ENCODE measurements at regions not wholly inside any gene's neighbourhood (a gene's known extent, or its start where the extent isn't known, plus 50 kb on each side); places are given as distances from the start of the nearest gene placed in this dataset.

GRCh38 chr16:60739737-60740683 lies 1296.2 kb downstream of the CDH8 start:
- no peak for DNase-seq (ENCODE audit: low read depth in 1 of 2, low spot score in 2 of 2)
- Histone ChIP-seq H3K36me3 (no peaks in the 10 kb centered on the region), H3K27ac (no peak overlapping the region), H3K27me3 (replicated peaks) (no peaks in the 10 kb centered on the region), H3K9me3 (replicated peaks) (no peaks in the 10 kb centered on the region; the same call in 1 of the 2 replicates), H3K4me3 (no peak overlapping the region), H3K4me1 (replicated peaks) (no peaks in the 10 kb centered on the region)

- H3K9me3 ChIP-seq (replicated peaks) = no peaks in the 10 kb centered on the region; the same call in none of the 2 replicates
- no peaks in the 10 kb centered on the region for H3K27me3 ChIP-seq (replicated peaks)
- H3K27ac ChIP-seq = no peak overlapping the region
- no peak for DNase-seq (ENCODE audit: low read depth in 1 of 2, low spot score in 2 of 2)
- H3K4me3 ChIP-seq = no peak overlapping the region
- no peaks in the 10 kb centered on the region for H3K36me3 ChIP-seq
- H3K4me1 ChIP-seq (replicated peaks) = no peaks in the 10 kb centered on the region
Observed at GRCh38 chr16:60731329-60732050, 1304.7 kb downstream of the CDH8 start.

DNA sequence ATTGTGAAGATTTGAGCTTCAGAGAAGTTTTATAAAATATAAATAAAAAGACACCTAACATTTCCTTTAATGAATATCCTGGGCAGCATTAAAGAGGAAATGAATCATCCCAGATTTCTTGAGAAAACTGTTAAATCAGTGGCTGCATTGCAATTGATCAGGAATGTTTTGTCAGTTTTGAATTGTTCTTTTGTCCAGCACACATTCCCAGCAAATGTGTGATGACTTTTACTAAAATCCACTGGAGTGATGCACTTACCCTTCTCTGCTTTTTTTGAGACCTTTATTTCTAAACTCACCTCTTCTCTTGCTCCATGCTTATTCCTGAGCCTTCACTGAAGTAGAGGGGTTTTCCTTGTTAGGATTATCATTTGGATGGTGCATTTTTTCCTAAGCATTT lies 1307.2 kb downstream of the CDH8 start:
- no peak overlapping the region for H3K4me3 ChIP-seq
- no peak for DNase-seq (ENCODE audit: low read depth in 1 of 2, low spot score in 2 of 2)
- H3K4me1 ChIP-seq (replicated peaks) = no peaks in the 10 kb centered on the region
- no peaks in the 10 kb centered on the region for H3K27me3 ChIP-seq (replicated peaks)
- H3K36me3 ChIP-seq = no peaks in the 10 kb centered on the region
- H3K9me3 ChIP-seq (replicated peaks) = no peaks in the 10 kb centered on the region; the same call in 1 of the 2 replicates
- no peak overlapping the region for H3K27ac ChIP-seq

DNA sequence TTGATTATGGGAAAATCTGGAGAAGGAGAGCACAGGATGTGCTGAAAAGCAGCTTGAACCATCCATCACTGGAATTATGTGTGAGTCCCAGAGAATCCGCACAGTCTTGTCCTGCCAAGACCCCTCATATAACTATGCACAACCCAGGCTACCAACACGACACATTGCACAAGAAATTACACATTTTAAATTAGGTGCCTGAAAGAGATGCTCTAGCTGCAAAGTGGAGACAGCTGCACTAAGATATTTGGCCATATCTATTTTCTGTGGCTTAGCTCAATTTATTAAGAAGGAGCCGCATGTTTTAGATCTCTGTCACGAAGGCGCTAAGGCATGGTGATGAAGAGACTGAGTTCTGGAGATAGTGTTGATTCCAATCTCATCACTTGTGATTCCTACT lies 1308.4 kb downstream of the CDH8 start:
- H3K27me3 ChIP-seq (replicated peaks) = no peaks in the 10 kb centered on the region
- DNase-seq (ENCODE audit: low read depth in 1 of 2, low spot score in 2 of 2) = no peak
- H3K4me3 ChIP-seq = no peak overlapping the region
- H3K9me3 ChIP-seq (replicated peaks) = no peaks in the 10 kb centered on the region; the same call in 1 of the 2 replicates
- H3K36me3 ChIP-seq = no peaks in the 10 kb centered on the region
- no peak overlapping the region for H3K27ac ChIP-seq
- no peaks in the 10 kb centered on the region for H3K4me1 ChIP-seq (replicated peaks)

GRCh38 chr16:60720060-60720459 lies 1316.2 kb downstream of the CDH8 start:
- Histone ChIP-seq H3K9me3 (replicated peaks) (no peaks in the 10 kb centered on the region; the same call in 1 of the 2 replicates), H3K4me3 (no peak overlapping the region), H3K27ac (no peak overlapping the region), H3K4me1 (replicated peaks) (no peaks in the 10 kb centered on the region), H3K27me3 (replicated peaks) (no peaks in the 10 kb centered on the region), H3K36me3 (no peaks in the 10 kb centered on the region)
- no peak for DNase-seq (ENCODE audit: low read depth in 1 of 2, low spot score in 2 of 2)

DNA sequence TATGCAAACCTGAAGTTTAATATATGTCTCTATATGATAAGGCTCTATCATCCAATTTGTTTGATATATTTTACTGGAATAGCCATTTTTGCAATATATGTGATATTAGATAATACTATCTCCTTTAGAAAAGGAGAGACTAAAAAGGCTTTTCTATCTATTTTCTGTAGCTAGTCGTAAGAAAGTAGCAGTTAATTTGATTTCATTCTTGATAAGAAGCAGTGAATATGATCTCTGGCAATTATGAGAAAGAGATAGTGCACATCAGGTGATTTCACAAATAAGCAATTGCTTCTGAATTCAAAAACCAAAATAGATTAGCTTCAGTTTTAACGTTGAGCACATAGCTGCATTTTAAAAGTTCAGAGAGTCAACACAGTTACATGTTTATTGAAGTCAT lies 1318.4 kb downstream of the CDH8 start:
- DNase-seq (ENCODE audit: low read depth in 1 of 2, low spot score in 2 of 2) = no peak
- no peak overlapping the region for H3K27ac ChIP-seq
- H3K36me3 ChIP-seq = no peaks in the 10 kb centered on the region
- no peaks in the 10 kb centered on the region for H3K27me3 ChIP-seq (replicated peaks)
- no peaks in the 10 kb centered on the region; the same call in 1 of the 2 replicates for H3K9me3 ChIP-seq (replicated peaks)
- no peak overlapping the region for H3K4me3 ChIP-seq
- no peaks in the 10 kb centered on the region for H3K4me1 ChIP-seq (replicated peaks)

- Histone ChIP-seq H3K27ac (no peak overlapping the region), H3K27me3 (replicated peaks) (no peaks in the 10 kb centered on the region), H3K9me3 (replicated peaks) (no peaks in the 10 kb centered on the region), H3K36me3 (no peaks in the 10 kb centered on the region), H3K4me3 (no peak overlapping the region), H3K4me1 (replicated peaks) (no peaks in the 10 kb centered on the region)
- no peak for DNase-seq (ENCODE audit: low read depth in 1 of 2, low spot score in 2 of 2)
Observed at GRCh38 chr16:60712144-60712543, 1324.1 kb downstream of the CDH8 start.

GRCh38 chr16:60704726-60705125 lies 1331.5 kb downstream of the CDH8 start:
- Histone ChIP-seq H3K27me3 (replicated peaks) (no peaks in the 10 kb centered on the region), H3K9me3 (replicated peaks) (no peaks in the 10 kb centered on the region), H3K4me3 (no peak overlapping the region), H3K27ac (no peak overlapping the region), H3K4me1 (replicated peaks) (no peaks in the 10 kb centered on the region), H3K36me3 (no peaks in the 10 kb centered on the region)
- no peak for DNase-seq (ENCODE audit: low read depth in 1 of 2, low spot score in 2 of 2)

- Histone ChIP-seq H3K27me3 (replicated peaks) (no peaks in the 10 kb centered on the region), H3K9me3 (replicated peaks) (no peaks in the 10 kb centered on the region), H3K4me3 (no peak overlapping the region), H3K4me1 (replicated peaks) (no peaks in the 10 kb centered on the region), H3K36me3 (no peaks in the 10 kb centered on the region), H3K27ac (no peak overlapping the region)
- DNase-seq (ENCODE audit: low read depth in 1 of 2, low spot score in 2 of 2) = no peak
Observed at GRCh38 chr16:60703096-60703495, 1333.1 kb downstream of the CDH8 start.

- Histone ChIP-seq H3K9me3 (replicated peaks) (0 out of 2 replicates have a peak, but pooled peaks cover 3% of the 10 kb centered on the region), H3K36me3 (no peaks in the 10 kb centered on the region), H3K4me1 (replicated peaks) (no peaks in the 10 kb centered on the region), H3K4me3 (no peak overlapping the region), H3K27me3 (replicated peaks) (no peaks in the 10 kb centered on the region), H3K27ac (no peak overlapping the region)
- no peak for DNase-seq (ENCODE audit: low read depth in 1 of 2, low spot score in 2 of 2)
Observed at GRCh38 chr16:60686824-60687223, 1349.4 kb downstream of the CDH8 start.

DNA sequence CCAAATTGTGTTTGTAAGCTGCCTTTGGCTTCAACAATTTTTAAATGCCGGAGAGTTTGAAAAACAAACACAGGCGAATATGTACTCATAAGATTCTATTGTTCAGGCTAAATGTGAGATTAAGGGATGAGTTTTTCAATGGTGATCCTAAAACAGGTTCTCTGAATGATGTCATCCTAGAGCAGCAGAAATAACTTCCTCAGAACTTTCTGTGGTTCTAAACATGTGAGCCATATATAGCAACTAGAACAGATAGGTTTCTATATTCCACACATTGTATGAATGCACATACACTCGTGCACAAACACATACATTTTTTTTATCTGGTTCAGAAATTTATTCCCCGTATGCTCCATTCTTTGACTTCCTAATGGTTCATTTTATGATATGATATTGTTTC lies 1352.2 kb downstream of the CDH8 start:
- Histone ChIP-seq H3K36me3 (no peaks in the 10 kb centered on the region), H3K4me3 (no peak overlapping the region), H3K4me1 (replicated peaks) (no peaks in the 10 kb centered on the region), H3K27me3 (replicated peaks) (no peaks in the 10 kb centered on the region), H3K9me3 (replicated peaks) (0 out of 2 replicates have a peak, but pooled peaks cover 3% of the 10 kb centered on the region), H3K27ac (no peak overlapping the region)
- DNase-seq (ENCODE audit: low read depth in 1 of 2, low spot score in 2 of 2) = no peak

- H3K27ac ChIP-seq = no peak overlapping the region
- no peaks in the 10 kb centered on the region for H3K27me3 ChIP-seq (replicated peaks)
- no peaks in the 10 kb centered on the region for H3K36me3 ChIP-seq
- no peak overlapping the region for H3K4me3 ChIP-seq
- DNase-seq (ENCODE audit: low read depth in 1 of 2, low spot score in 2 of 2) = no peak
- 0 out of 2 replicates have a peak, but pooled peaks cover 3% of the 10 kb centered on the region for H3K9me3 ChIP-seq (replicated peaks)
- H3K4me1 ChIP-seq (replicated peaks) = no peaks in the 10 kb centered on the region
Observed at GRCh38 chr16:60682219-60682618, 1354.0 kb downstream of the CDH8 start.

DNA sequence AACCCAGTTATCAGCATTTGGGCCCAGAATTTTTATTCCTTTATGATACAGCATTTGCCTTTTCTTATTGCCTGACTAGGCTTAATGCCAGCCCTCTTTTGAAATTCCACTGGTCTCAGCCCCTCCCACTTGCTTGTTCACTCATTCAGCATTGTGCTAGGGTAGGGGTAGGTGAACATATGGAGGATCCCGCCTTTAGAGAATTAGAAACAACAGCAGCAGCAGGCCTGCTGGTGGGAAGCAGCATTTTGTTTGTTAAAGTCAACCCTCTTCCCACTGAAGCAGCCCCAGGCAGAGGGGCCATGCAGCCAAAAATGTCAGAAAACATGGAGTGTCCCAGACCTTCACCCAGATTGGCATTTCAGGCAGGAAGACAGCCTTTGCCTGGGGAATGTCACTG lies 1355.2 kb downstream of the CDH8 start:
- 0 out of 2 replicates have a peak, but pooled peaks cover 3% of the 10 kb centered on the region for H3K9me3 ChIP-seq (replicated peaks)
- no peaks in the 10 kb centered on the region for H3K4me1 ChIP-seq (replicated peaks)
- H3K27me3 ChIP-seq (replicated peaks) = no peaks in the 10 kb centered on the region
- H3K27ac ChIP-seq = no peak overlapping the region
- DNase-seq (ENCODE audit: low read depth in 1 of 2, low spot score in 2 of 2) = no peak
- H3K4me3 ChIP-seq = no peak overlapping the region
- no peaks in the 10 kb centered on the region for H3K36me3 ChIP-seq

GRCh38 chr16:60675022-60675421 lies 1361.2 kb downstream of the CDH8 start:
- Histone ChIP-seq H3K9me3 (replicated peaks) (no peaks in the 10 kb centered on the region), H3K36me3 (no peaks in the 10 kb centered on the region), H3K4me1 (replicated peaks) (no peaks in the 10 kb centered on the region), H3K27ac (no peak overlapping the region), H3K27me3 (replicated peaks) (no peaks in the 10 kb centered on the region), H3K4me3 (no peak overlapping the region)
- DNase-seq (ENCODE audit: low read depth in 1 of 2, low spot score in 2 of 2) = no peak

All from SJSA1 (cell line).